RKO (cell line): ENCODE measurements at regions not wholly inside any gene's neighbourhood (a gene's known extent, or its start where the extent isn't known, plus 50 kb on each side); places are given as distances from the start of the nearest gene placed in this dataset.

Source experiments
- DNase-seq: peaks from one replicate; pipeline ENCODE4 v3.0.0-alpha.2; 2016; ENCODE audit warnings: low spot score

- no peak for DNase-seq
Measured at GRCh38 chr15:95259965-95260364, 1028.6 kb downstream of the MCTP2 start.

DNA sequence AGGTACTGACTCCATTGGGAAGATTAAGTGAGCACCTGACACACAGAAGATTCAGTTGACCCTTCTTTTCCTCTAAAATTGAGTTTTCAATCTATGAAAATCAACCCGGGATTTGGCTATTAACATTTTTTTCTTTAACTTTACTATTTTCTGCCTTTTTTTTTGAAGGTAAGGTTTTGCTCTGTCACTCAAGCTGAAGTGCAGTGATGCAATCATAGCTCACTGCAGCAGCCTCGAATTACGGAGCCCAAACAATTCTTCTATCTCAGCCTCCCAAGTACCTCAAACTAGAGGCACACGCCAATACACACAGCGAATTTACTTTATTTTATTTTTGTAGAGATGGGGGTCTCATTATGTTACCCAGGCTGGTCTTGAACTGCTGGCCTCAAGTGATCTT is 1029.5 kb downstream of the MCTP2 start:
- DNase-seq: no peak

DNA sequence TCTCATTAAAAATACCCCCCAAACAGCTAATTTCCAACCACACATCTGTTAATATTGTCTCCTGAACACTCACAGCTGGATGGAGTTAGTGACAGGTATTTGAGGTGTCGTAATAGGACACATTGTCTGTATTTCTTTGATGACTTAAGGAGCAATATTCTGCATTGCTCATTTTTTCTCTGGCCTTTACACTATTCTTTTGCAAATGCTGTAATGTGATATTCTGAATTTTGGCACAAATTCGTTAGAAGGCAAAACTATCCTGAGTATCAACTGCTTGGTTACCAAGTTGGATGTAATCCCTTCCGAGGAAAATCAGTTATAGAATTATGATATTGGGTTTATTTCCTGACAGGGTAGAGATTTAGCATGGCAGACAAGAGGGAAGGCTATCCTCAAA is 1030.2 kb downstream of the MCTP2 start:
- DNase-seq: no peak

GRCh38 chr15:95261968-95262367 is 1030.6 kb downstream of the MCTP2 start:
- DNase-seq: no peak

GRCh38 chr15:95262866-95263564 is 1031.7 kb downstream of the MCTP2 start:
- DNase-seq: no peak

DNA sequence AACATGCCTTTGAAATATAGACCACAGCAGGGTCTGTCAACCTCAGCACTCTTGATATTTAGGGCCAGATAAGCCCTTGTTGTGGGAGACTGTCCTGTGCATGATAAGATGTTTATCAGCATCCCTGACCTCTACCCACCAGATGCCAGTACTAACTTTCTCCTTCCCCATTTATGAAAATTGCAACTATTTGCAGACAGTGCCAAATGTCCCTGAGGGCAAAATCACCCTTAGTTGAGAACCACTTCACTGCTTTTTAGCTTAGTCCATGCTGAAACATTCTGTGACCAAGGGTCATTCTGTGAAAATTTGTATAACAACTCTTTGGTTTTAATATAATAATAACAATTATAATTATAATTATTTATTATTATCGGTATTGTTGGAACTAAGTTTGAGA is 1032.4 kb downstream of the MCTP2 start:
- no peak for DNase-seq

DNA sequence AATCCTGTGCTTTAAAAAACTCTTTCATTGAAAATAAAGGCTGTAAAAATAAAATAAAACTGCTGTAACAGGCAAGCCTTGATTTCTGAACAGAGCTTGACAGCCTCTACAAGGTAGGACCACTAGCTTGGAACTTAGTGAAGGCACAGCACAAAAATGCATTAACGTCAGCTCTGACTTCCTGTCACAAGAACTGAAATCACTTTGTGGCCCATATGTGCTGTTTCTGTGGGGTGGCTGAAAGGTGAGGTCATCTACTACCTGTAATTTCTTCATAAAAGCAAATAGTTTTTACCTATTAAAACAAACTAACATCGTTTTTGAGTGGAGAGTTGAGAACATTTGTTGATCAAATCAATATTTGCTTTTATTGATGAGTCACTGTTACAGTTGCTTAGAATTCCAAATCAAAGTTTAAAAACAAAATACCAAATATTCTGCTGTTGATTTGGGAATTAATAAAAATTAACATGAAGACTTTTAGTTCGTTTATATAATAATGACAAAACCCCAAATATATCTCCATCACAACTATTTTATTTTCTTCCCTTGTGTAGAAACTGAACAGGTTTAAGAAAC is 1034.1 kb downstream of the MCTP2 start:
- no peak for DNase-seq

DNA sequence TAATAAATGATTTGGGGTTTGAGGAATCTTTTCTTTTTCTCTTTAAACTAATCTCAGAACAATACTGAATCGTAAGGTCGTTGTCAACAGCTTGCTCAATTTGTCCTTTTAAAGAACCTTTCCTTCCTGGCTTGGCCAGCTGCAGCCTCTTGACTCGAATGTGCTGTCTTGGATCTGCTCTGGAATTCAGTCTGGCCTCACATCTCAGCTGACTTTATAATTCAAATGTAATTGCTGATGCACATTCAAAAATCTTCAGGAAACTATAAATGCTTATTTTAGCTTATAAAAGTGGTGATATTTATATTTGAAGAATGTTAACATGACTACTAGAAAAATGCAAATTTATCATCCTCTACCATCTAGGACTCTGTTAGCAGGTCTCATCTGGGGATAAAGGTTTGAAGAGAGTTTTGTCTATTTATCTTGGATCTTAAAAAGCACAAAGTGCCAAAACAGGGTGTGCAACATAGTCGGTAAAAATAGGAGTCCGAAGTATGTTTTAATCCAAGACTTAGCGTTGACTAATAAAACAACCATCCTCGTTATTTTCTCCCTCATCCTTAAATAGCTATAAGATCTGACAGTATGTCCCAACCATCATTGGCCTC is 1035.2 kb downstream of the MCTP2 start:
- no peak for DNase-seq

GRCh38 chr15:95267481-95267880 is 1036.1 kb downstream of the MCTP2 start:
- DNase-seq: no peak

DNA sequence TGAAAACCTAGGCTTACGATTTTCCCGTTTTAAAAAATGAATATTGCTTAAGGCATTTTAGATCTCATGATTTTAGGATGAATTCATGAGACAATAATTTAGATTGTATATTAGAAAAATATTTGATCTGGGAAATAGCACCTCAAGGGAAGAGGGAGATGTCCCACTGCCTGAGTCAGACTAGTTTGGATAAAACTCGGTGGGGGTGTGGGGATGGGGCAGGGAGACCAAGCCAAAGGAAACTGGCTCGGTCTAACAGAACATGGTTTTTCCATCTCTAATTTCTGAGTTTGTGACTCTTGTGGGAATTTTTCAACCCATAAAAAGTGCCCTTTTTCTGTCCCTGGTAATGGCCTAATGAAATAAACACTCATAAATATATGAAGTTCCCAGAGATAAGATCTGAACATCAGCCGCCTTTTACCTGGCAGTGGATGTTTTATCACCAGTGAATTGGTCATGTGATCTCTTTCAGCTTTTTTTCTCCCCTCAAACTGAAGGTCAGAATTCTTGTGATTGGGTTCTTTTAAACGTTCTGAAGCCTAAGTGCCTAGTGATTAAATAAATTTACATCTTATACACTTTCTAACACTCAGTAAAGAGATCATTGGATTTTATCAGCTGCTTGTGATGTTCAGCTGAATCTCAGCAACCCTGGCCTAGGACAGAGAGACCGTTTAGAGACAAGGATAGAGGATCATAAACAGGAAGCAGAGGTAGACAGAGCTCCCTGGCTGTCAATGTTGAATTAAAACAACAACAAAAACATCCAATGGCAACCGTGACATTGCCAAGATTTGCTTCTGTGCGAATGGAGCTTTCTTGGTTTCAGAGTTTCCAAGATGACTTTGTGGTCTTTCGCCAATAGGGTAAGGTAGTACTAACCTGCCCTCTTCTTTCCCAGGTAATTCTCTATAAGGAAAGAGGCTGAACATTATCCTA is 1038.2 kb downstream of the MCTP2 start:
- no peak for DNase-seq

GRCh38 chr15:95274101-95274500 is 1042.7 kb downstream of the MCTP2 start:
- DNase-seq: no peak

GRCh38 chr15:95277266-95277665 is 1045.9 kb downstream of the MCTP2 start:
- DNase-seq: no peak

- no peak for DNase-seq
Measured at GRCh38 chr15:95278532-95279245, 1047.3 kb downstream of the MCTP2 start.

DNA sequence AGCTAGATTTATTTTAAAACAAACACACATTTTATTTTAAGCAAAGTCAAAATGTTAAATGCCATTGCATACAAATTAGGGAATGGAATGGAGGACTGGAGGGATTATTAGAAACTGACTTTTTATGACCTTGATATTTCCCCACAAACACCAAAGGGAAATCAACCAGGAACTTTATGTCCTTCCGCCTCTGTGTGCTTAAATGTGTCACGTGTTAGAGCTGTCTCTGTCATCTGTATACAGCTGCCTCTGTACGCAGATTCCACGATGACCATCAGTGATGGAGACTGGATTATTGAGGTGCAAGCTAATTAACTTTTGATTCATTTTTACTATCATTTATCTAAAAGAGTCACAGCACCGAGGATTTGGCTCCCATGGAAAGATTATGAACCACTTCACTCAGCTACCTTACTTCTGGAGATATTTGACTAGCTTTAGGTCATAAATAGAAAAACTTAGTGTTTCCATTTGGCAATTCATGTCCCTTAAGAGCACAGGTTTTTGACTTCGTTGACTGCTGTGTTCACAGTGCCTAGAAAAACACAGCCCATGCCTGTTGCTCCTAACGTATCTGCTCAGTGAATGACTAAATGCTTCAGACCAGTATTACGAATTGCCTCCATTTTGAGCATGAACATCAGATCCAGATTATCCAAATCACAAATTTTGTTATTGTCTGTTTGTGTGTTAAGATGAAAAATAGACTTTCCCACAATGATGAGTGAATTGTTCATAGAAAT is 1048.1 kb downstream of the MCTP2 start:
- DNase-seq: no peak

DNA sequence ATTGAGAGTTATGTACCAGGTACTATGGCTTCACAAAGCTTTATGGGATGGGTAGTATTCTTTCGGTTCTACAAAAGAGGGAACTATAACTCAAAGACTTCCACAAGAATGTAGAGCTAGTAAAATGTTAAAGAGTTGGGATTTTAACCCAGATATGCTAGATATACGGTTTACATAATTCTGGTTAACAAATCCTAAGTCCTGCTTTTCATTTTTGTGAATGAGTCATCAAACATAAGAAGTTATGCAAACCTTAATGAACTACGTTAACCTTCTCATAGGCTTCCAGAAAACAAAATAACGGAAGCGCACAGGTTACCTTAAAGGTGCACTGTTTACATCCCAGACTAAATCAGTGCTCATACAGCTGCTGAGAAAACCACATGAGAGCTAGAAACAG is 1049.3 kb downstream of the MCTP2 start:
- no peak for DNase-seq

- DNase-seq: no peak
Measured at GRCh38 chr15:95281470-95281869, 1049.0 kb upstream of the NR2F2 start.

GRCh38 chr15:95284492-95284891 is 1046.0 kb upstream of the NR2F2 start:
- no peak for DNase-seq

DNA sequence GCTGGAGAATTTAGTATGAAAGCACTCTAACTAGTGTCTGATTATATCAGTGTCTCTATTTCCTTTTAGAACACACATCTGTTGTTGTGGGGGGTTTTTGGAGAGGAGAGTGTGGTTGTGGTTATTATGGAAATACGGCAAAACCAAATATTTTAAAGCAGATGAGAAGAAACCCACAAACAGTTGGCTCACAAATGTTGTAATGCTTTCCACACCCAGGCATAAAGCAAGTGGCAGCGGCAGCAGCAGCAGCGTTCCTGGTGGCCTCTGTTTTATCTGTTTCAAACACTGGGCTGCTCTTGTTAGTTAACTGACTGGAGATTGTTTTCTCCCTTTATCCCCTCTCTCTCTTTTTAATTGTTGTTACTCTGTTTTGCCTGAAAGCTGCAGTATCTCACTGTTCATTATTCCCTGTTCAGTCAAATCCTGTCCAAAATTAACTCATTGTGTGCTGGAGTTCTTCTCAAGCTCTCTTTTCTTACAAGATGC is 1045.5 kb upstream of the NR2F2 start:
- no peak for DNase-seq

DNA sequence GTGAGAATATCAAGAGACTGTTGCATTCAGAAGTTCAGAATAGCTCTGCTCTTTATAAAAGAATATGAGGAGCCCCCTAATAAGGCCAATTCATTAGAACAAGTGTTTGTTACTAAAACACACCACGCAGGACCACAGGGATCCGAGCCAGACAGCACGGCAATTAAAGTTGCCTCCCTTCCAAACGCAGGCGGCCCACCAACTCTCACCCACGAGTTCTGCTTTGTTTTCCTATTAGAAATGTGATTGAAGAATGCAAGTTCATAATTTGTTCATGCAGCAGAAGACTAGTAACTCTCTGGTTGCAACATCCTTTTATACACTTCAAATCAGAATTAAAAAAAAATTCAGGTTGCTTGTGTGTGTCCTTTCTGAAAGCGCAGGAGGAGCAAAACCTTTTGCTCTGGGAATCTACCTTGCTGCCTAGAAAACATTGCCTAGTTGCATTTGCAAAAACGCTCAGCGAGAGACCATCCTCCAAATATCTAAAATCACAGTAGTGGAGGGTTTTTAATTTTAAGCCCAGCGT is 1044.1 kb upstream of the NR2F2 start:
- no peak for DNase-seq

DNA sequence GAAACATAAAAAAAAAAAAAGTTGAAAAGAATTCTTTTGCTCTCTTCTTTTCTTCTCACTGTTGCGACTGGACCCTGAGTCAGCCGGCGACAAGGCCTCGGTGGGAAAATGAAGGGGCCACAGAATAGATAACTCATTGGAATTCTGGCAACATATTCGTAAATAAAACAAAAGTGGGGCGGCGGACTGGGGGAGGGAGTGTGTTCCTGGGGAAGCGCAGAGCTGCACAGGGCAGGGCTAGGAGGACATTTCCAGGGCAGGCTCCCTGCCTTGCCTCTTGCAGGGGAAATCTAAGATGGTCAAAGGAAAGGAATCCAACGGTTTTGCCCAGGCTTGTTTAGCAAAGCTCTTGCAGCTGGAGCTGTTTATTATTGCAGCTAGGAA is 1042.8 kb upstream of the NR2F2 start:
- no peak for DNase-seq

- no peak for DNase-seq
Measured at GRCh38 chr15:95288626-95289025, 1041.9 kb upstream of the NR2F2 start.
